GOT3 (cell line): ENCODE measurements at regions not wholly inside any gene's neighbourhood (a gene's known extent, or its start where the extent isn't known, plus 50 kb on each side); places are given as distances from the start of the nearest gene placed in this dataset.
"Not testable (repeated sequence)": the region's sequence is repeated elsewhere in the genome, so short reads cannot be mapped to it uniquely, and the experiment has no call there.

ENCODE experiments used
- DNase-seq: peaks from one replicate; lab custom pipeline; 2025; ENCODE audit warnings: mixed read lengths; lab: John Stamatoyannopoulos, UW

- no peak for DNase-seq
Measured at GRCh38 chr16:48105976-48106375, 49.8 kb downstream of the ABCC12 start.

DNA sequence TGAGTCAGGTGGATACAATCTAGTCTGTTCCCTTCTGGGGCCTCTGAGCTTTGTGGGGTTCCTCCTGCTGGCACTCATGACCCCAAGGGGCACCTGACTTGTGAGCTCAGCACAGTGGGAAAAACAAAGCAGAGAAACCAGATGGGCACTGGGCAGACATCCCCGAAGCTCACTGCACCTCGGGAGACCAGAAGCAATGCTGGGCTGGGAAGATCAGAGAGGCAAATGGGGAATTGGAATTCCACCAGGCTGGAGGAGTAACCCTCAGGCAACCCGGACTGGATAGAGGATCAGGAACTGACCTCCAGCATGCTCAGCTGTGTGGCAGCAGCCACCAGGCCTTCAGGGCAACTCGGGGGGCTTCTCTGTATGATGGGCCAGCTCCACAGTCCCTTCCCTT lies 50.3 kb downstream of the ABCC12 start:
- DNase-seq, result no peak

GRCh38 chr16:48103591-48103990 lies 52.2 kb downstream of the ABCC12 start:
- no peak for DNase-seq

DNA sequence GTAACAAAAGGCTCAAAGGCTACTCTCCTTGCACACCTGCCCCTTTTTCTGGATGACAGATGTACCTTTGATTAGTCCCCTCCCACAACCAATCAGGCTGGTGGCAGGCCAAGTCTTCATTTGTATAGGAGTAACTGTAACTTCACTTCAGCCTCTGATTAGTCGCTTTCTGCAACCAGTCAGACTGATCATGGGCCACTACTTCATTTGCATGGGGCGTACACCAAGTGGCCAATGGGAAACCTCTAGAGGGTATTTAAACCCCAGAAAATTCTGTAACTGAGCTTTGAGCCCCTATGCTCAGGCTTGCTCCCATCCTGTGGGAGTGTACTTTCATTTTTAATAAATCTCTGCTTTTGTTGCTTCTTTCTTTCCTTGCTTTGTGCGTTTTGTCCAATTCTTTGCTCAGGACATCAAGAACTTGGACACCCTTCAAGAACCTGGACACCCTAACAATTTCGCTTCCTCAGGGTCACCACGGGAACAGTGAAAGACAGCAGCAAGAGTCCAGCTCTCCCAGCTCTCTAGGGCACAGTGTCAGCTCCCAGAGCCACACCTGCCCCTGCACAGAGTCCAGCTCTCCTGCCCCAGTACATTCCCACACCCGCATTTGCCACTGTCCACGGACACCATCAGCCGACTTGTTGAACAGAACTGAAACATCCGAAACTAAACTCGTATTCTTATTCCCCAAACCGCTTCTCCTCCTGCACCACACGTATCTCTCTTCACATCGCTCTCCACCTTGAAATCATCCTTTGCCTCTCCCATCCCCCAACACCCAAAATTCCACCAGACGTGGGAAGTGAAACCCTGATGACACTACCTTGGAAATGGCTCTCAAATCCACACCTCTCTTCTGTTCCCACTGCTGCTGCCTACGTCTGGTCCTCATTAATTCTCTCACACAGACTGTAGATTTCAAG lies 53.4 kb downstream of the ABCC12 start:
- DNase-seq, result no peak

DNA sequence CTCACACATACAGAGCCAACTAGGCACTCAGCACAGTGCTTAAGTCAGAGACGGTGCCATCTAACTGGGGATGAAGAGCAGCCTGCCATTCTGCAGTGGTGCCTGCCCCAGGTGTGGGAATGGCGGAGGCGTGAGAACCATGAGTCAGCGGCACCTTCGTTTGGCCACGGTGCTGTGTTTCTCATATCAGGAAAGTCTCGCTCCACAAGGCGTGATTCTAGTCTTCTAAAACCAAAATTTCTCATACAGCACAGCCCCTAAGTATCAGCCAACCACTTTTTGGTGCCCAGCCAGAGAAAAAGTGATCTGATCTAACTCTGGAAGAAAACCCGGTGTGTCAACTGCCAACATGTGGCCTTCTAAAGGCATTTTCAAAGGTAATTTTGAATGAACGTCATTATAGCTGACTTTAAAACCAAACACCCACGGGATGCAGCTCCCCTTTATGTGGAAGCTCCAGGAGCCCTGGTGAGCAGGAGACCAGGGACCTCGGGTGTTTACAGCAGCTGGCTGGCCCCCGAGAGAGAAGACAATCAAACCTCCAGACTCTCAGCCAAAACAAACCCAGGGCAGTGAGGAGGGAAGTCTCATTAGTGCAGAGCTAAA lies 54.6 kb downstream of the ABCC12 start:
- DNase-seq, result no peak

- no peak for DNase-seq
Measured at GRCh38 chr16:48099455-48099854, 56.3 kb downstream of the ABCC12 start.

GRCh38 chr16:48098472-48098871 lies 57.3 kb downstream of the ABCC12 start:
- DNase-seq, result no peak

DNA sequence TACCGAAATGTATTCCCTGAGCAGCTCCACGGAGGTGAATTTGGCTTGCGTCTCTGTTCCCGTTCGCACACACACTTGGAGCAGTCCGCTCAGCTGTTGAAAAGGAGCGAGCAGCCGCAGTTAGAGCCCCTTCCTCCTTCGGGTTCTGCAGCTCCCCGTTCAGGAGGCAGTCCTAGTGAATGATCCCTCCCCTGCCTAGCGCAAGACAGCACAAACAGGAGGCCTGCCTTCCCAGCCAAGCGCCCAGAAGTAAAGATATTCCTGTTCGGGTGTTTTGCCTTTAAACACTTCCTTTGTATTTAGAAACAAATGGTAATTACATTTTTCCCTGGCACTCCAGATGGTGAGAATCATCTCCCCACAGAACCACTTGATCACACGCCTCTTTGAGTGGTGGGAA lies 64.7 kb downstream of the ABCC12 start:
- no peak for DNase-seq

DNA sequence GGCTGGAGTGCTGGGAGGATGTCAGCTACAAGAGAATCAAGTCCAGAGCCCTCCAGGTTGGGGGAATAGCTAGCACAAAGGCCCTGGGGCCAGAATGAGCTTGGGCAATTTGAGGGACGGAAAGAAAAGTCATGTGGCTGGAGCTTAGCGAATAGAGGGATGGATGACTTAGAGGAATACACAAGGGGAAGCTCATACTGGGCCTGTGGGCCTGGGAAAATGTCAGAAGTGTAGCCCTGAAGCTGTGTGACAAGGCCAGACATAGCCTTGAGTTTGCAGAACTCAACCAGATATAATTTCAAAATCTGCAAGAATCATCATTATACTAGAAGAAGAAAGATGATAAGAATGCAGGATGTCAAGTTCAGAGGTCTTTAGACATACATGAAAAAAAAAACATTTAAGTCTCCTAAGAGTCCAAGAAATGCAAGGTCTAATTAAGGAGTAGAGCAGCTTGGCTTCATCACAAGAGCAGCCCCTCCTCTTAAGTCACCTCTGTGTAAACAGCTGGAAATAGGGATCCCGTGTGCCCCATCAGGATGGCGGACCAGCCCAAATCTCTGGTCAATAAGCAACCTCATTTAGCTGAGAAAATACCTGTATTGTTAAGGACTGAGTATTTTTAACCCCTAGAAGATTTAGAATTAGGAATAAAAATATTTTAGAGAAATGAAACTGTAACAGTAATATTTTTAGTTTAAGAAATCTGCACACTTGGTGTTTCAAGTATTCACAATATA lies 66.6 kb downstream of the ABCC12 start:
- DNase-seq, result no peak

DNA sequence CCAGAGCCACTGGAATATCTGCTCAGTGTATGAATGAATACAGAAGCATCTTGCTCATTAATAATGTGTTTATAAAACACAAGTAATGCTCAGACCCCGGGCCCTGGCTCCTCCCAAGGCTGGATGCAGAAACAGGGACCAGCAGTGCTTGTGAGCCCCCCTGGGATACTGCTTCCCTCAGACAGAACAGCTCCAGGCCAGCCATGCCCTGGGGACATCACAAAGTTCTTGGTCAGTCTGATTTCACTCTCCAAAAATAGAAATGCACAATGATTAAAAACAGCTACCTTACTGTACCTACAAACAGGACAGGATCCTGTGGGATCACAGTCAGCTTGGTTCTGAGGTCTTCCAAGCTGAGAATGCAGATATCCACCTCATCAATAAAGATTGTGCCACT lies 68.2 kb downstream of the ABCC12 start:
- no peak for DNase-seq

DNA sequence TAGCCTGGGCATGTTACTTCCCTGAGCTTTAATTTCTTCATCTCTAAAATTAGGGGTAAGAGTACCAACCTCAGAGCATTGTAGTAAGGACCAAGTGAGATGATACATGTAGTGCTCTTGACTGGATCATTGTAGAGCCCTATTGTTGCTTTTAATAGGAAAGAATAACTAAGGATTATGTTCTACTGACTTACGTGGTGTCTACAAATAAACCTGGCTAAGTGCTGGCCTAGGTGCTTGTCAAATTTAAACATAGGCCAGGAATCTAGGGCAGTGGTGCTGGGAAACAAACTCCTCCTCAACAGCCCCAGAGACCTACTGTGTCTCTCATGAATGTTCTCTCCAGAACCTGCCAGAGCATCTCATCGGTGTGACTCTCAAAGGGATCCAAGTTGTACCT lies 69.4 kb downstream of the ABCC12 start:
- no peak for DNase-seq

DNA sequence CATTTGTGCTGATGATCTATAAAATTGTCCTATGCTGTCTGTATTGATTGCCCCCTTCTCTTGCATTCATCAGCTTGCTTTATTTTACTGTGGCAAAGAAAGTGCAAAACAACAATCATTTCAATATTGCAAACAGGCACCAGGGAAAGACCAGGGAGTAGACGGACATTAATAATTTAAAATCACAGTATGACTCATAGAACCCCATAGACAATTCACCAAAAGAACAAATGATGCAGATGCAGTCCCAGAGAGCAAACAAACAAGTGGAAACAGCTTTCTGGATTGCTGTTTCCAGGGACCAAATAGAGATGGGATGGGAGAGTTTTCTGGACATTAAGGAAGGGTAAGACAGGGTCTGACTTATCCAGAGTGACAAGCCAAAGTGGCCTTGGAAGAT lies 70.1 kb downstream of the ABCC12 start:
- no peak for DNase-seq

- no peak for DNase-seq
Measured at GRCh38 chr16:48084826-48085225, 71.0 kb downstream of the ABCC12 start.

DNA sequence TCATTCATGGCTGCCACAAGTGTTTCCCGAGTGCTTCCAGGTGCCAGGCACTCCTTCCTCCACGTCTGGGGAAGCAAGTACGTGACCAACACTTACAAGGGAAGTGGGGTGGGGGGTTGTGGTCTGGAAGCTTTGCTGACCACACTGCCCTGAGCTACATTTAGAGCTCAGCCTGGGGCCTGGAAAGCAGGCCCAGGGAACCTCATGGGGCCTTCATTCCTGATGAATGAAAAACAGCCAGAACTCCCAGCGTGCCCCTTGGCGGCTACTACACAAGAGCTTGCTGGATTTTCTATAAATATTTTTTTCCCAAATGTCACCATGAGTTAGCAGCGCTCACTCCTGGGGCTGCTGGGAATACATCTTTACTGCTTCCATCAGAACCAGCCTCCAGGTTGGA lies 73.3 kb downstream of the ABCC12 start:
- peak; percentile 35 for DNase-seq

GRCh38 chr16:48081656-48082055 lies 74.1 kb downstream of the ABCC12 start:
- peak; percentile 56 for DNase-seq

DNA sequence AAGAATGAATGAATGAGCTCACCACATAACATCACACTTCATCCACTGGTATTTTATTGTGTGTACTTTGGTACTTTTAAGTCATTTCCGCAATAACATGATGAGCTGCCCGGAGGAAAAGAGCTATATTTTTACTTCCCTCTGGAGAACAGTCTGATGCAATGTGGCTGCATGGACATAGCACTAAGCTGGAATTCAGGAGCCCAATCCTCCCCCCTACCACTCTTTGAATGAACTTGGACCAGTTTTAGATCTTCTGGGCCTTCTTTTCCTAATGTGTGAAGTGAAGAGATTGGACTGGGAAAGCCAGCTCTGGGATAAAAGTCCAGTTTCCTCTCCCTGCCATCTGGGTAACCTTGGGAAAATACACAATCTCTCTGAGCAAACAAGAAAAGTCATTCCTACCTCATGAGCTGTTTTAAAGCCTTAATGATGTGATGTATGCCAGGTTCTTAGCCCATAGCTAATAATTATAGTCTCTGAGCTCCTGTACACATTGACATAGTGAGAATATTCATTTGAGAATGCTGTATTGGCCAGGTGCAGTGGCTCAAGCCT lies 79.3 kb downstream of the ABCC12 start:
- DNase-seq, result no peak

DNA sequence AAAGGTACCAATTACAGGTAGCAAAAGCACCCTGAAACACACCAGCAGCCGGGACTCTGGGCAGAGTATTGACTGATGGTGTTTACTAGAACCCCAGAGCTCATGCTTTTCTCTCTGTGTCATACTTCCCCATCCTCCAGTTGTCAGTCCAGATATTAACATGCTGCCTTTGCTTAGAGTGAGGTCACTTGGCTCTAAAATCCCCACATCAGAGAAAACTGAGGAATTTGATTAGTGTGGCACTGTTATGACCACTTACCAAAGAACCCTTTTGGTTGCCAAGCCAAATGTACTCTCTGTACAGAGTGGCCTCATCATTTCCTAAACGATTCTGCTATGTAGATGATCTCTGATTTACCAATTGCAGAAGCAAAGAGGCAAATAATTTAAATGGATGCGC lies 80.4 kb downstream of the ABCC12 start:
- no peak for DNase-seq

- DNase-seq, result no peak
Measured at GRCh38 chr16:48067388-48067787, 88.4 kb downstream of the ABCC12 start.

GRCh38 chr16:48064971-48065370 lies 90.8 kb downstream of the ABCC12 start:
- DNase-seq, result no peak

DNA sequence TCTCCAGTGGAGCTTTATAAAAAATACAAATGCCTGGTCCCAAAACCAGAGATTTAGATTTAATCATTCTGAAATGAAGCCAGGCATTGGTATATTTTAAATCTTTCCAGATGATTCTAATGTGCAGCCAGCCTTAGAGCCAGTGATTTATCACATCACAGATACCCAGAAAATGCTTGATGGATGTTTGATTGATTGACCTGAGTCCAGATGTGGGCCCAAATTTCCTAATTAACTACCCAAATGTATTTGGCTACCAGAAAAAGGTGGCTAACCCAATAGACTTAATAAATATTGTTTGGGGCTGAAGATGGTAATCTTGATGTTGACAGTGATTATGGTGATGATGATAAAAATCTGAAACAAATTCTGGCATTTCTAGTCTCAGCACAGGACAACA lies 93.1 kb downstream of the ABCC12 start:
- DNase-seq, result no peak

DNA sequence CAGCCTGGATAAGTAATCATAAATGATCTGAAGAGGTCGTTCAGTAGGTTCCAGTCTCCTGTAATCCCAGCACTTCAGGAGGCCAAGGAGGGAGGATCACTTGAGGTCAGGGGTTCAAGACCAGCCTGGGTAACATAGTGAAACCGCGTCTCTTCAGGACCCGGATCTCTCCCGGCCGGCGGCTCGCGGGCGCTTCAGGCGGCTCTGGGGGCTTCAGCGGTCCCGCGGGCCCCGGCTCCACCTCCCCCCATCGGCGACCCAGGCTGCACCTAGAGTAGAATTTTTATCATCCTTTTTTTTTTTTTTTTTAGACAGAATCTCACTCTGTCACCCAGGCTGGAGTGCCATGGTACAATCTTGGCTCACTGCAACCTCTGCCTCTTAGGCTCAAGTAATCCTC lies 95.9 kb downstream of the ABCC12 start:
- no peak for DNase-seq

GRCh38 chr16:48059190-48059589 lies 96.6 kb downstream of the ABCC12 start:
- DNase-seq, result not testable (repeated sequence)

GRCh38 chr16:48057048-48057447 lies 98.7 kb downstream of the ABCC12 start:
- DNase-seq, result no peak
